ENCODE measurements at regions not wholly inside any gene's neighbourhood (a gene's known extent, or its start where the extent isn't known, plus 50 kb on each side); places are given as distances from the start of the nearest gene placed in this dataset.
"Not testable (repeated sequence)": the region's sequence is repeated elsewhere in the genome, so short reads cannot be mapped to it uniquely, and the experiment has no call there.

GRCh38 chr7:42726066-42726785 is 185.6 kb downstream of the C7orf25 start:
- H3K4me3 ChIP-seq (ENCODE audit: low read depth, low read length): no peak overlapping the region
- DNase-seq (ENCODE audit: low read depth, low spot score): no peak
- in situ Hi-C loops (cut with HindIII; ENCODE audit: low sequenced_read_pairs): no loop called here
- TF ChIP-seq, protein P1, sequence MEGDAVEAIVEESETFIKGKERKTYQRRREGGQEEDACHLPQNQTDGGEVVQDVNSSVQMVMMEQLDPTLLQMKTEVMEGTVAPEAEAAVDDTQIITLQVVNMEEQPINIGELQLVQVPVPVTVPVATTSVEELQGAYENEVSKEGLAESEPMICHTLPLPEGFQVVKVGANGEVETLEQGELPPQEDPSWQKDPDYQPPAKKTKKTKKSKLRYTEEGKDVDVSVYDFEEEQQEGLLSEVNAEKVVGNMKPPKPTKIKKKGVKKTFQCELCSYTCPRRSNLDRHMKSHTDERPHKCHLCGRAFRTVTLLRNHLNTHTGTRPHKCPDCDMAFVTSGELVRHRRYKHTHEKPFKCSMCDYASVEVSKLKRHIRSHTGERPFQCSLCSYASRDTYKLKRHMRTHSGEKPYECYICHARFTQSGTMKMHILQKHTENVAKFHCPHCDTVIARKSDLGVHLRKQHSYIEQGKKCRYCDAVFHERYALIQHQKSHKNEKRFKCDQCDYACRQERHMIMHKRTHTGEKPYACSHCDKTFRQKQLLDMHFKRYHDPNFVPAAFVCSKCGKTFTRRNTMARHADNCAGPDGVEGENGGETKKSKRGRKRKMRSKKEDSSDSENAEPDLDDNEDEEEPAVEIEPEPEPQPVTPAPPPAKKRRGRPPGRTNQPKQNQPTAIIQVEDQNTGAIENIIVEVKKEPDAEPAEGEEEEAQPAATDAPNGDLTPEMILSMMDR (IDR thresholded peaks at IDR 0.05; ENCODE audit: low read depth, low read length): no peak

DNA sequence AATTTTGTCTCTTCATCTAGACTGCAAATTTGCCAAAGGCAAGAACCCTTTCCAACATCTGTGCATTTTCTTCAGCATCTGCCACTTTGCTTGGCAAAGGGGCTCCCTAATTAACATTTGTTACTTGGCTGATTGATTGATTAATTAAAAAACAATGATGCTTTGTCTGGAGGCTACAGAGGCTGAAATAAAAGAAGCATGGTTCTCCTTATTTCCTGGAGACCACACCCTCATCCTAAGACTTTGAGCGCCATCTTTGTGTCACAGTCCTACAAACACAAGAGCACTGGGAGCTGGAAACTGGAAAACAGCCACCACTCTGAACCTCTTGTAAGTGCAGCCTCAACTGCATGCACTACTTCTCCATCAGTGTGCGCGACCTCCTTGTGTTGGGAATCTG is 189.2 kb downstream of the C7orf25 start:
- DNase-seq (ENCODE audit: low read depth, low spot score): no peak
- in situ Hi-C loops (cut with HindIII; ENCODE audit: low sequenced_read_pairs): no loop called here
- TF ChIP-seq, protein P1 (IDR thresholded peaks at IDR 0.05; ENCODE audit: low read depth, low read length): no peak
- H3K4me3 ChIP-seq (ENCODE audit: low read depth, low read length): no peak overlapping the region

DNA sequence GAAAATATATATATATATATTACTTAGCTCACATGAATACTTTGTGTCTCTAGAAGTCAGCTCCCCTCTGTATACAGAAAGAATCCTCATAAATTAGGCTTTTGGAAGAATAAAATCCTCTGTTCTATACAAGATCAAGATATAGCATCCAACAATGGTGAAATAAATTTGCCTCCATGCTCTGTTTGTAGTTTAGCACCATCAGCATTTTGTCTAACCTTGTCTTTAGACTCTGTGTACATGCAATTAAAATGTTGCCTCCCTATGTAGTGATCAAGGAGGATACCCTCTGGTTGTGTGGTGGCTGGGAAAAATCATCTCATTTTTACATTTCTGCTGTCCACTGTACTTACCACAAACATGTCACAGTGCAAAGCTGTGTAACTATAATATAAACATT is 189.7 kb downstream of the C7orf25 start:
- no peak for DNase-seq (ENCODE audit: low read depth, low spot score)
- in situ Hi-C loops (cut with HindIII; ENCODE audit: low sequenced_read_pairs): no loop called here
- TF ChIP-seq, protein P1 (IDR thresholded peaks at IDR 0.05; ENCODE audit: low read depth, low read length): no peak

DNA sequence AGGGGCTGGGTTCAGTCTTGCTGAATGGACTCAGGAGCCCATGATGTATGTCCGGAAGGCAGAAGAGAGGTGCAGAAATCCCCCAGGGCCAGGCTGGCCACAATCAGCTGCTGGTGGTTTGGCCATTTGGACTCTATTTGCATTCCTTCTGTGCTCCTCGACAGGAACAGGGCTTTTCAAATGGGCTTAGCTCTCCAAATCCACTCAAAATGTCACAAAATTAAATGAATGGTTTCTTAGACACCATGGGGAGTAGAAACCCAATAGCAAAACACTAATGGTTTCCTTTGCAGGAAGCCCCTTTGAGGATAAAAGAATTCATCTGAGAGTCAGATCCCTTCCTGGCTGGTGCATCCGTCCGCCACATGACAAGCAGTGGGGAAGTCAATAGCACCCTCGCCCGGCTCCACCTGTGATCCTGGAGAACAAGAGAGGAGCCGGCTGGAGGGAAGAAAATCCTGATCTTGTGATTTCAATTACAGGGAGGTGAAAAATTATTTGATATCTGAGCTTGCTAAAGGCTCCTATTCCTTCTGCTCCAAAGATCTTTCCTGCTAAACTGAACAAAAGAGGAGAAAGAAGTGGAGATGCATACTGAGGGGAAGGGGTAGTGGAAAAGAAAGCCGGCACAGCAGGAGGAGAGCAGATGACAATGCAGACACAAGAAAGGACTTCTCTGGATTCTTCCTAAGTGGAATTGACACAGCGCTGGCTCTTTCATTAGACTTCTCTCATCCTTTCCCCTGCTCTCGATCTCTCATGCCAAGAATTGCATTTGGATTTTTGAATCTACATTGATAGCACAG is 190.7 kb downstream of the C7orf25 start:
- in situ Hi-C loops (cut with HindIII; ENCODE audit: low sequenced_read_pairs): no loop called here
- TF ChIP-seq, protein P1 (IDR thresholded peaks at IDR 0.05; ENCODE audit: low read depth, low read length): no peak
- H3K4me3 ChIP-seq (ENCODE audit: low read depth, low read length): no peak overlapping the region
- DNase-seq (ENCODE audit: low read depth, low spot score): peak; percentile 15

More for the DNA sequence above, 189.7 kb downstream of the C7orf25 start:
- no peak overlapping the region for H3K4me3 ChIP-seq (ENCODE audit: low read depth, low read length)

DNA sequence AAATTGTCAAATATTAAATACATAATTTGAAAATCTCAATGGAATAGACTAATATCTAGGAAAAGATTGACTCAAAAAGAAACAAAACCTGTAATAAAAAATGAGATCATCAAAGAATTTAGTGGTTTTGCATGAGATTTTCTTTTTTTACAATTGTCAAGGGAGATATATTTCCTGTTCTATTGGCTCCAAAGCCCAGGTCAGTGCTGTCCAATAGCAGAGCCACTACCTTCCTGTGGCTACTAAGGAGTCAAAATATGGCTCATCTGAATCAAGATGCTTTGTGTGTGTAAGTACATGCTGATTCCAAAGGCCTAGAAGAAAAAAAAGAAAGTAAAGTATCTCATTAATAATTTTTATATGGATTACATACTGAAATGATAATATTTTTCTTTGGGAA is 191.9 kb downstream of the C7orf25 start:
- no peak for DNase-seq (ENCODE audit: low read depth, low spot score)
- no peak overlapping the region for H3K4me3 ChIP-seq (ENCODE audit: low read depth, low read length)
- in situ Hi-C loops (cut with HindIII; ENCODE audit: low sequenced_read_pairs): no loop called here
- TF ChIP-seq, protein P1 (IDR thresholded peaks at IDR 0.05; ENCODE audit: low read depth, low read length): no peak

- in situ Hi-C loops (cut with HindIII; ENCODE audit: low sequenced_read_pairs): not testable (repeated sequence)
Observed at GRCh38 chr7:42718466-42718865, 193.4 kb downstream of the C7orf25 start.

DNA sequence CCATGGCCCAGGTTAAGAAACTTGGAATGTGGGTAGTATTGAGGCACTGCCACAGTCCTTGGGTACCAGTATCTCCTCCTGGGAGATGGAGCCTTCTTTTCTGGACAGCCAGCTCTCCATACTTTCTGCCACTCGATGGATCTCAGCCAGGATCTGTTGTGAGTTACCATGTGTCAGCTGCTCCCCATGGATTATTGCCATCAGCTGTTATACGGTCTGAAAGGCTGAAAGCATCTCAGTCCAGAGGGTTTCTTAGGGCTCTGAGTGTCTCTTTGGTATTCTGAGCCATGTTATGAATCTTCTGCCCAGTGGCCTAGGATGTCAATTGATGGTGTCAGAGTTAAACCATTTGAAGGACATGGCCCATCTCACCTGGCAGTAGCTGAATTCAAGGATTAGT is 197.5 kb downstream of the C7orf25 start:
- TF ChIP-seq, protein P1 (IDR thresholded peaks at IDR 0.05; ENCODE audit: low read depth, low read length): no peak
- in situ Hi-C loops (cut with HindIII; ENCODE audit: low sequenced_read_pairs): no loop called here
- no peak overlapping the region for H3K4me3 ChIP-seq (ENCODE audit: low read depth, low read length)
- no peak for DNase-seq (ENCODE audit: low read depth, low spot score)

More at GRCh38 chr7:42718466-42718865, 193.4 kb downstream of the C7orf25 start:
- H3K4me3 ChIP-seq (ENCODE audit: low read depth, low read length); DNase-seq (ENCODE audit: low read depth, low spot score): not testable (repeated sequence)

Measured in astrocyte of the spinal cord (primary cell).